ENCODE measurements at regions not wholly inside any gene's neighbourhood (a gene's known extent, or its start where the extent isn't known, plus 50 kb on each side); places are given as distances from the start of the nearest gene placed in this dataset.

- TF ChIP-seq CTCF (IDR thresholded peaks at IDR 0.05), result no peak
- no peak for TF ChIP-seq POLR2A (IDR thresholded peaks at IDR 0.05)
Observed at GRCh38 chr18:53797998-53798495, 426.4 kb downstream of the MBD2 start.
